A549 (cell line): ENCODE measurements at regions not wholly inside any gene's neighbourhood (a gene's known extent, or its start where the extent isn't known, plus 50 kb on each side); places are given as distances from the start of the nearest gene placed in this dataset.

Source experiments
- ATAC-seq, 2 experiments: fragments of 200-7000 bp in 1 of 2; fragments of >200 bp in 1 of 2; cut with Nextera tagmentation in 1 of 2; cut with Tn5 transposase in 1 of 2; 3 replicates each; pipeline versions ENCODE4 v1.8.0 to v1.9.1; 2018 to 2020; ENCODE audit warnings: mild to moderate bottlenecking in 1 of 2, moderate library complexity in 1 of 2
- CTCF ChIA-PET: fragments of 300-600 bp; sonication (Branson Sonifier 250); formaldehyde crosslinking; extraction: SDS; loops from one replicate; lab custom pipeline; 2021; ENCODE audit warnings: antibody characterized with exemption, inconsistent platforms; lab: Yijun Ruan, JAX
- POLR2A ChIA-PET: fragments of 350-600 bp; formaldehyde crosslinking; extraction: SDS; loops from one replicate; lab custom pipeline; 2021; ENCODE audit warnings: antibody characterized with exemption, inconsistent platforms; lab: Yijun Ruan, JAX
- DNase-seq, 2 experiments: peaks; one replicate each; pipeline versions ENCODE4 v3.0.0 to v3.0.0-alpha.2; 2011 to 2016; ENCODE audit warnings: low read depth in 1 of 2, low spot score in 1 of 2
- FAIRE-seq: peaks from 2 replicates; lab custom pipeline; 2011; peaks lifted over from hg19 to GRCh38; lab: Jason Lieb, UNC
- H3K27ac ChIP-seq, 2 experiments: fragments of >200 bp; sonication (Bioruptor Twin); formaldehyde crosslinking; 3 replicates each; pipeline ENCODE4 v1.5.1; 2016 to 2017
- H3K4me1 ChIP-seq: fragments of >200 bp; sonication (Bioruptor Twin); formaldehyde crosslinking; 3 replicates; pipeline ENCODE4 v1.6.1; 2016
- H3K4me2 ChIP-seq: fragments of >200 bp; sonication (Bioruptor Twin); formaldehyde crosslinking; 3 replicates; pipeline ENCODE4 v1.6.1; 2016
- H3K4me3 ChIP-seq: fragments of >200 bp; sonication (Bioruptor Twin); formaldehyde crosslinking; 3 replicates; pipeline ENCODE4 v1.5.1; 2016
- H3K9me3 ChIP-seq: fragments of >200 bp; sonication (Bioruptor Twin); formaldehyde crosslinking; 3 replicates; pipeline ENCODE4 v1.6.1; 2016
- BHLHE40 ChIP-seq: IDR thresholded peaks from 2 replicates; pipeline ENCODE4 v1.6.1; 2012; ENCODE audit warnings: low read depth, low read length, inconsistent platforms
- CBX2 ChIP-seq: fragments of 200-600 bp; sonication (generic); IDR thresholded peaks from 2 replicates; pipeline ENCODE4 v1.6.1; 2016; ENCODE audit warnings: low read depth, mild to moderate bottlenecking, borderline replicate concordance
- CBX8 ChIP-seq: fragments of 200-600 bp; sonication (generic); IDR thresholded peaks from 2 replicates; pipeline ENCODE4 v1.6.1; 2016
- CHD2 ChIP-seq: fragments of 150-350 bp; IDR thresholded peaks from 2 replicates; pipeline ENCODE4 v1.6.1; 2014; ENCODE audit warnings: low read length; ENCODE audit not compliant: partially characterized antibody
- ESRRA ChIP-seq: fragments of 150-350 bp; IDR thresholded peaks from 2 replicates; pipeline ENCODE4 v1.6.1; 2014; ENCODE audit warnings: mild to moderate bottlenecking, low read length, borderline replicate concordance
- FOSL2 ChIP-seq, 2 experiments: fragments of 450-650 bp in 1 of 2; fragments of >200 bp in 1 of 2; sonication (Bioruptor Twin) in 1 of 2; formaldehyde crosslinking; IDR thresholded peaks; 2 replicates each; pipeline versions ENCODE4 v1.5.0 to v1.6.1; 2016 to 2020; ENCODE audit warnings: mild to moderate bottlenecking in 1 of 2, moderate library complexity in 1 of 2
- FOXS1 ChIP-seq: fragments of 250-450 bp; sonication (Bioruptor Pico); IDR thresholded peaks from 2 replicates; pipeline ENCODE4 v1.5.0; 2020; ENCODE audit warnings: mild to moderate bottlenecking, moderate library complexity
- HEYL ChIP-seq: fragments of 250-450 bp; sonication (Bioruptor Pico); IDR thresholded peaks from 2 replicates; pipeline ENCODE4 v1.8.0; 2021; ENCODE audit warnings: mild to moderate bottlenecking, moderate library complexity
- JUNB ChIP-seq: fragments of >200 bp; sonication (Bioruptor Twin); formaldehyde crosslinking; IDR thresholded peaks from 2 replicates; pipeline ENCODE4 v1.6.1; 2016
- MYC ChIP-seq: IDR thresholded peaks from 2 replicates; pipeline ENCODE4 v1.6.1; 2012; ENCODE audit warnings: mild to moderate bottlenecking, inconsistent platforms, low read length, improper control_type of control experiment, borderline replicate concordance
- NFE2L2 ChIP-seq: fragments of 150-350 bp; conservative IDR thresholded peaks from 2 replicates; pipeline ENCODE4 v1.6.1; 2014; ENCODE audit warnings: low read length
- NR3C1 ChIP-seq: fragments of >200 bp; sonication (Bioruptor Twin); formaldehyde crosslinking; IDR thresholded peaks from 3 replicates; pipeline ENCODE4 v1.6.1; 2017
- PHF8 ChIP-seq: fragments of 200-600 bp; sonication (generic); IDR thresholded peaks from 2 replicates; pipeline ENCODE4 v1.6.1; 2016; ENCODE audit warnings: low read depth, mild to moderate bottlenecking, antibody characterized with exemption, moderate library complexity, borderline replicate concordance
- POLR2A ChIP-seq: IDR thresholded peaks from 2 replicates; pipeline ENCODE4 v1.6.1; 2012; ENCODE audit warnings: mild to moderate bottlenecking, low read length
- RARB ChIP-seq: fragments of 250-450 bp; sonication (Bioruptor Pico); IDR thresholded peaks from 2 replicates; pipeline ENCODE4 v1.8.0; 2021; ENCODE audit warnings: mild to moderate bottlenecking, moderate library complexity
- RCOR1 ChIP-seq: fragments of 150-350 bp; IDR thresholded peaks from 2 replicates; pipeline ENCODE4 v1.6.1; 2014; ENCODE audit warnings: antibody characterized with exemption, low read length, low read depth
- RFX5 ChIP-seq: fragments of 450-650 bp; IDR thresholded peaks from 2 replicates; pipeline ENCODE4 v1.7.1; 2014; ENCODE audit warnings: antibody characterized with exemption, mild to moderate bottlenecking, moderate library complexity
- TP53 ChIP-seq: fragments of 250-450 bp; sonication (Bioruptor Pico); IDR thresholded peaks from 2 replicates; pipeline ENCODE4 v1.5.0; 2021; ENCODE audit warnings: mild to moderate bottlenecking, moderate library complexity
- ZSCAN20 ChIP-seq: fragments of 250-450 bp; sonication (Bioruptor Pico); IDR thresholded peaks from 2 replicates; pipeline ENCODE4 v1.8.0; 2022; ENCODE audit warnings: mild to moderate bottlenecking, moderate library complexity
- WGBS: methylation state at CpG from one replicate; pipeline ENCODE4 v1.1.6; 2017; ENCODE audit errors: missing lambda C conversion rate; 5-methylcytosine and 5-hydroxymethylcytosine counted together
- TF ChIP-seq, protein P1 (sequence below): fragments of >200 bp; sonication (Bioruptor Twin); formaldehyde crosslinking; IDR thresholded peaks from 2 replicates; pipeline ENCODE4 v1.6.1; 2016
- TF ChIP-seq, protein P2 (sequence below): IDR thresholded peaks from 2 replicates; pipeline ENCODE4 v1.6.1; 2012
- TF ChIP-seq, protein P3 (sequence below): fragments of >200 bp; sonication (Bioruptor Twin); formaldehyde crosslinking; IDR thresholded peaks from 3 replicates; pipeline ENCODE4 v1.6.1; 2016
- TF ChIP-seq, protein P4 (sequence below): IDR thresholded peaks from 2 replicates; pipeline ENCODE4 v1.6.1; 2012; ENCODE audit warnings: low read depth, borderline replicate concordance
- TF ChIP-seq, protein P5 (sequence below): IDR thresholded peaks from 2 replicates; pipeline ENCODE4 v1.6.1; 2012
- TF ChIP-seq, protein P6 (sequence below): fragments of 200-600 bp; sonication (generic); IDR thresholded peaks from 2 replicates; pipeline ENCODE4 v1.6.1; 2016; ENCODE audit warnings: antibody characterized with exemption, mild to moderate bottlenecking, moderate library complexity

DNA sequence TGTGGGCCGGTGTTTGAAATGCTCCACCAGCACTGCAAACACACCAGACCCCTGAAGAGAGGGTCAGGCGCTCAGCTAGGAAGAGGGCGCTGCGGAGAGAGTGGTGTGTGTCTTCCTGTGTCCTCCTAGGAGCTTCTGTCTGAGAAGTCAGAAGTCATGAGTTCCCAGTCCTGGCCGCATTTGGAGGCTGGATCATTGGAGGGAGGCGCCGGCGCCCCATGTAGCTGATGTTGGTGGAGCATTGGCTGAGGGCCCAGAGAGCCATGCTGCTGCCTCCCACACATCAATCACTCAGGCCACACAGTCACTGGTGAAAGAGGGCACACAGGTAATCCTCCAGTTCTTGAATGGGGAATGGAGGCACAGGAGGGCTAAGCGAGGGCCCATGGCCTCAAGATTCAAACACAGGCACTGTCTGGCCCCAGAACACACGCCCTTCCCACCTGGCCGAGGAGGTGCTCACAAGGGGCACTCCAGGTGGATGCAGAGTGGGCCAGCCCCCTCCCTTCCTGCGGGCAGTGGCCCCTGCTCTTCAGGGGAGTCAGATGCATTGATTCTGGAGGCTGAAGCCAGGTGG is 66.3 kb downstream of the RRM2 start:
- H3K4me1 ChIP-seq = no peaks in the 10 kb centered on the region
- no peaks in the 10 kb centered on the region for H3K9me3 ChIP-seq
- TF ChIP-seq, protein P1, sequence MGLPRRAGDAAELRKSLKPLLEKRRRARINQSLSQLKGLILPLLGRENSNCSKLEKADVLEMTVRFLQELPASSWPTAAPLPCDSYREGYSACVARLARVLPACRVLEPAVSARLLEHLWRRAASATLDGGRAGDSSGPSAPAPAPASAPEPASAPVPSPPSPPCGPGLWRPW = no peak
- TF ChIP-seq PHF8 = no peak
- TF ChIP-seq, protein P2, sequence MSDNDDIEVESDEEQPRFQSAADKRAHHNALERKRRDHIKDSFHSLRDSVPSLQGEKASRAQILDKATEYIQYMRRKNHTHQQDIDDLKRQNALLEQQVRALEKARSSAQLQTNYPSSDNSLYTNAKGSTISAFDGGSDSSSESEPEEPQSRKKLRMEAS = no peak
- no peak for TF ChIP-seq FOSL2 (IDR thresholded peaks at IDR 0.05)
- no peak for TF ChIP-seq FOSL2 (CRISPR knock-in tag; IDR thresholded peaks at IDR 0.05)
- TF ChIP-seq RARB (CRISPR knock-in tag) = no peak
- TF ChIP-seq, protein P3, sequence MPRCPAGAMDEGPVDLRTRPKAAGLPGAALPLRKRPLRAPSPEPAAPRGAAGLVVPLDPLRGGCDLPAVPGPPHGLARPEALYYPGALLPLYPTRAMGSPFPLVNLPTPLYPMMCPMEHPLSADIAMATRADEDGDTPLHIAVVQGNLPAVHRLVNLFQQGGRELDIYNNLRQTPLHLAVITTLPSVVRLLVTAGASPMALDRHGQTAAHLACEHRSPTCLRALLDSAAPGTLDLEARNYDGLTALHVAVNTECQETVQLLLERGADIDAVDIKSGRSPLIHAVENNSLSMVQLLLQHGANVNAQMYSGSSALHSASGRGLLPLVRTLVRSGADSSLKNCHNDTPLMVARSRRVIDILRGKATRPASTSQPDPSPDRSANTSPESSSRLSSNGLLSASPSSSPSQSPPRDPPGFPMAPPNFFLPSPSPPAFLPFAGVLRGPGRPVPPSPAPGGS = no peak
- TF ChIP-seq, protein P4, sequence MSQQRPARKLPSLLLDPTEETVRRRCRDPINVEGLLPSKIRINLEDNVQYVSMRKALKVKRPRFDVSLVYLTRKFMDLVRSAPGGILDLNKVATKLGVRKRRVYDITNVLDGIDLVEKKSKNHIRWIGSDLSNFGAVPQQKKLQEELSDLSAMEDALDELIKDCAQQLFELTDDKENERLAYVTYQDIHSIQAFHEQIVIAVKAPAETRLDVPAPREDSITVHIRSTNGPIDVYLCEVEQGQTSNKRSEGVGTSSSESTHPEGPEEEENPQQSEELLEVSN = no peak
- H3K4me2 ChIP-seq = no peak overlapping the region
- H3K27ac ChIP-seq = no peak overlapping the region
- no peak overlapping the region for H3K4me3 ChIP-seq
- ATAC-seq (no peak), DNase-seq (no peak), FAIRE-seq (no peak)
- 91% methylated on average over 12 of the region's 12 CpGs for WGBS
- ChIA-PET CTCF (interaction anchor here (0.8 to 5.1 kb wide), 6 partner anchors 15 to 250 kb away, joined by 3 to 17 read pairs (median 4); no protein-coding TSS in a partner anchor), POLR2A (no interaction called here)

DNA sequence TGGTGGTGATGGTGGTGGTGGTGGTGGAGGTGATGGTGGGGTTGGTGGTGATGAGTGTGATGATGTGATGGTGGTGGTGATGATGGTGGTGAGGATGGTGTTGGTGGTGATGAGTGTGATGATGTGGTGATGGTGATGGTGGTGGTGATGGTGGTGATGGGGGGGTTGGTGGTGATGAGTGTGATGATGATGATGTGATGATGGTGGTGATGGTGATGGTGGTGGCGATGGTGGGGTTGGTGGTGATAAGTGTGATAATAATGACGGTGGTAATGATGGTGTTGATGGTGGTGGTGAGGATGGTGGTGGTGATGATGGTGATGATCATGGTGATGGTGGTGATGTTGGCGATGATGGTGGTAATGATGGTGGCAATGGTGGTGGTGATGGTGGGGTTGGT is 67.7 kb downstream of the RRM2 start:
- 93% methylated on average over 3 of the region's 3 CpGs for WGBS
- Histone ChIP-seq H3K4me3 (no peak overlapping the region), H3K27ac (no peak overlapping the region), H3K4me1 (no peaks in the 10 kb centered on the region), H3K9me3 (no peaks in the 10 kb centered on the region), H3K4me2 (no peak overlapping the region)
- CTCF ChIA-PET = no interaction called here
- FAIRE-seq (no peak), DNase-seq (no peak), ATAC-seq (no peak)
- POLR2A ChIA-PET = no interaction called here
- TF ChIP-seq ESRRA (no peak), RCOR1 (no peak), CBX2 (no peak), BHLHE40 (no peak), RFX5 (no peak), CBX8 (no peak), MYC (no peak), TP53 (CRISPR knock-in tag) (no peak)
- TF ChIP-seq, protein P5, sequence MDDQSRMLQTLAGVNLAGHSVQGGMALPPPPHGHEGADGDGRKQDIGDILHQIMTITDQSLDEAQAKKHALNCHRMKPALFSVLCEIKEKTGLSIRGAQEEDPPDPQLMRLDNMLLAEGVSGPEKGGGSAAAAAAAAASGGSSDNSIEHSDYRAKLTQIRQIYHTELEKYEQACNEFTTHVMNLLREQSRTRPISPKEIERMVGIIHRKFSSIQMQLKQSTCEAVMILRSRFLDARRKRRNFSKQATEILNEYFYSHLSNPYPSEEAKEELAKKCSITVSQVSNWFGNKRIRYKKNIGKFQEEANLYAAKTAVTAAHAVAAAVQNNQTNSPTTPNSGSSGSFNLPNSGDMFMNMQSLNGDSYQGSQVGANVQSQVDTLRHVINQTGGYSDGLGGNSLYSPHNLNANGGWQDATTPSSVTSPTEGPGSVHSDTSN = no peak

DNA sequence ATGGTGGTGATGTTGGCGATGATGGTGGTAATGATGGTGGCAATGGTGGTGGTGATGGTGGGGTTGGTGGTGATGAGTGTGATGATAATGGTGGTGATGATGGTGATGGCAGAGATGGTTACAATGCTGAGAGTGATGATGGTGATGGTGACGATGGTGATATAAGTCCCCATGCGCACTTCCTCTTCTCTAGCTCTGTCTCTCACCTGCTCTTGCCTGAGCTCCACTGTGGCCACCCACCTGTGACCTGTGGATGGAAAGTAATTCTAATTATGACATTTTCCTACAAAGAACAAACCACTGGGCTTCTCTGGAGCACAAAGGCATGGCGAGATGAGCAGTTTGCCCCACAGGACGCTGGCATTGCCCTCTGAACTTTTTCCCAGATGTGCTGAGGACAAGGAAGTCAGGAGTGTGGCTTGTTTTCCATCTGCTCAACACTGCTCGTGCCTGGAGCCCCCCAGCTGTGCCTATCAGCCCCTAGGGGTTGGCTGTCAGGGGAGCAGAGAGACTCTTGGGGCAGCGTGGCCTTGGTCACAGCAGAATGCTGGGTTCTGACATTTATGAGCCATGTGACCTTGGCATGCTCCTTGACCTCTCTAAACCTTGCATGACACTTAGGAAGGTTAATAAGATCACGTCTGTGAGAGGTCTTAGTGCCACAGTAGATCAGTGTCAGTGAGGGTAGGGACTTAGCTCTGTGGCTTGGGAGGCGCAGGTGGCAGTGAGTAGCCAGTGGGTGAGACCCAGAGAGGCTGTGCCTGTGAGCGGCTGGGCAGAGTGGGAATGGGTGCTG is 68.4 kb downstream of the RRM2 start:
- CTCF ChIA-PET = interaction anchor here (1.1 kb wide), 1 partner anchor 9 kb away, joined by 3 read pairs; no protein-coding TSS in a partner anchor
- no peak for ATAC-seq
- TF ChIP-seq POLR2A = no peak
- TF ChIP-seq NR3C1 = no peak
- no peak for TF ChIP-seq JUNB
- no peak for TF ChIP-seq FOXS1 (CRISPR knock-in tag)
- no peak for TF ChIP-seq CBX2
- no peak for TF ChIP-seq CHD2
- TF ChIP-seq ZSCAN20 = no peak
- no peak for TF ChIP-seq NFE2L2
- TF ChIP-seq, protein P6, sequence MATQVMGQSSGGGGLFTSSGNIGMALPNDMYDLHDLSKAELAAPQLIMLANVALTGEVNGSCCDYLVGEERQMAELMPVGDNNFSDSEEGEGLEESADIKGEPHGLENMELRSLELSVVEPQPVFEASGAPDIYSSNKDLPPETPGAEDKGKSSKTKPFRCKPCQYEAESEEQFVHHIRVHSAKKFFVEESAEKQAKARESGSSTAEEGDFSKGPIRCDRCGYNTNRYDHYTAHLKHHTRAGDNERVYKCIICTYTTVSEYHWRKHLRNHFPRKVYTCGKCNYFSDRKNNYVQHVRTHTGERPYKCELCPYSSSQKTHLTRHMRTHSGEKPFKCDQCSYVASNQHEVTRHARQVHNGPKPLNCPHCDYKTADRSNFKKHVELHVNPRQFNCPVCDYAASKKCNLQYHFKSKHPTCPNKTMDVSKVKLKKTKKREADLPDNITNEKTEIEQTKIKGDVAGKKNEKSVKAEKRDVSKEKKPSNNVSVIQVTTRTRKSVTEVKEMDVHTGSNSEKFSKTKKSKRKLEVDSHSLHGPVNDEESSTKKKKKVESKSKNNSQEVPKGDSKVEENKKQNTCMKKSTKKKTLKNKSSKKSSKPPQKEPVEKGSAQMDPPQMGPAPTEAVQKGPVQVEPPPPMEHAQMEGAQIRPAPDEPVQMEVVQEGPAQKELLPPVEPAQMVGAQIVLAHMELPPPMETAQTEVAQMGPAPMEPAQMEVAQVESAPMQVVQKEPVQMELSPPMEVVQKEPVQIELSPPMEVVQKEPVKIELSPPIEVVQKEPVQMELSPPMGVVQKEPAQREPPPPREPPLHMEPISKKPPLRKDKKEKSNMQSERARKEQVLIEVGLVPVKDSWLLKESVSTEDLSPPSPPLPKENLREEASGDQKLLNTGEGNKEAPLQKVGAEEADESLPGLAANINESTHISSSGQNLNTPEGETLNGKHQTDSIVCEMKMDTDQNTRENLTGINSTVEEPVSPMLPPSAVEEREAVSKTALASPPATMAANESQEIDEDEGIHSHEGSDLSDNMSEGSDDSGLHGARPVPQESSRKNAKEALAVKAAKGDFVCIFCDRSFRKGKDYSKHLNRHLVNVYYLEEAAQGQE = no peak
- TF ChIP-seq, protein P2 = no peak
- no peak for TF ChIP-seq HEYL (CRISPR knock-in tag)
- TF ChIP-seq, protein P4 = no peak

More for the DNA sequence above, 68.4 kb downstream of the RRM2 start:
- peak; percentile 86 for FAIRE-seq
- Histone ChIP-seq H3K4me1 (no peaks in the 10 kb centered on the region), H3K4me2 (no peak overlapping the region), H3K27ac (no peak overlapping the region), H3K9me3 (no peaks in the 10 kb centered on the region), H3K4me3 (no peak overlapping the region)
- 79% methylated on average over 10 of the region's 10 CpGs for WGBS
- no peak for DNase-seq
- POLR2A ChIA-PET = no interaction called here
